ENCODE measurements at regions not wholly inside any gene's neighbourhood (a gene's known extent, or its start where the extent isn't known, plus 50 kb on each side); places are given as distances from the start of the nearest gene placed in this dataset.

GRCh38 chr12:16112612-16113560 lies 164.6 kb downstream of the SLC15A5 start:
- CTCF ChIA-PET = interaction anchor here (0.8 to 1.3 kb wide), 3 partner anchors 9 to 51 kb away, joined by 3 read pairs; no protein-coding TSS in a partner anchor
- TF ChIP-seq CTCF (IDR thresholded peaks at IDR 0.05; ENCODE audit: control extremely low read depth, extremely low read depth, low read depth, missing control alignments) = no peak
- POLR2A ChIA-PET = no interaction called here
- no peak for DNase-seq (ENCODE audit: extremely low spot score)

GRCh38 chr12:16112130-16112529 lies 165.4 kb downstream of the SLC15A5 start:
- CTCF ChIA-PET = interaction anchor here (0.8 to 1.3 kb wide), 3 partner anchors 10 to 50 kb away, joined by 3 read pairs; no protein-coding TSS in a partner anchor
- no peak for DNase-seq (ENCODE audit: extremely low spot score)
- no peak for TF ChIP-seq CTCF (IDR thresholded peaks at IDR 0.05; ENCODE audit: control extremely low read depth, extremely low read depth, low read depth, missing control alignments)
- POLR2A ChIA-PET = no interaction called here

GRCh38 chr12:16110596-16110995 lies 166.9 kb downstream of the SLC15A5 start:
- no peak for DNase-seq (ENCODE audit: extremely low spot score)
- CTCF ChIA-PET = no interaction called here
- TF ChIP-seq CTCF (IDR thresholded peaks at IDR 0.05; ENCODE audit: control extremely low read depth, extremely low read depth, low read depth, missing control alignments) = no peak
- POLR2A ChIA-PET = no interaction called here

GRCh38 chr12:16103851-16104250 lies 173.6 kb downstream of the SLC15A5 start:
- DNase-seq (ENCODE audit: extremely low spot score) = no peak
- CTCF ChIA-PET = interaction anchor here (1.1 kb wide), 1 partner anchor 14 kb away, joined by 3 read pairs; no protein-coding TSS in a partner anchor
- no peak for TF ChIP-seq CTCF (IDR thresholded peaks at IDR 0.05; ENCODE audit: control extremely low read depth, extremely low read depth, low read depth, missing control alignments)
- POLR2A ChIA-PET = no interaction called here

- no peak for DNase-seq (ENCODE audit: extremely low spot score)
- POLR2A ChIA-PET = no interaction called here
- TF ChIP-seq CTCF (IDR thresholded peaks at IDR 0.05; ENCODE audit: control extremely low read depth, extremely low read depth, low read depth, missing control alignments) = no peak
- CTCF ChIA-PET = no interaction called here
These were observed 177.3 kb downstream of the SLC15A5 start for GRCh38 chr12:16100206-16100605.

GRCh38 chr12:16096273-16096849 lies 181.1 kb downstream of the SLC15A5 start:
- ChIA-PET CTCF (interaction anchor here (1.3 kb wide), 1 partner anchor 26 kb away, joined by 4 read pairs; no protein-coding TSS in a partner anchor), POLR2A (no interaction called here)
- TF ChIP-seq CTCF (IDR thresholded peaks at IDR 0.05; ENCODE audit: control extremely low read depth, extremely low read depth, low read depth, missing control alignments) = no peak
- no peak for DNase-seq (ENCODE audit: extremely low spot score)

Measured in GM10248 (cell line).